GM10266 (cell line): ENCODE measurements at regions not wholly inside any gene's neighbourhood (a gene's known extent, or its start where the extent isn't known, plus 50 kb on each side); places are given as distances from the start of the nearest gene placed in this dataset.

Source experiments
- DNase-seq: peaks from one replicate; pipeline ENCODE4 v3.0.0; 2012; ENCODE audit errors: extremely low spot score
- TF ChIP-seq, protein P1 (sequence below): IDR thresholded peaks from 2 replicates; pipeline ENCODE4 v1.5.1; 2012; ENCODE audit warnings: mild to moderate bottlenecking, low read depth; ENCODE audit not compliant: control insufficient read depth, insufficient read depth; ENCODE audit errors: missing control alignments

DNA sequence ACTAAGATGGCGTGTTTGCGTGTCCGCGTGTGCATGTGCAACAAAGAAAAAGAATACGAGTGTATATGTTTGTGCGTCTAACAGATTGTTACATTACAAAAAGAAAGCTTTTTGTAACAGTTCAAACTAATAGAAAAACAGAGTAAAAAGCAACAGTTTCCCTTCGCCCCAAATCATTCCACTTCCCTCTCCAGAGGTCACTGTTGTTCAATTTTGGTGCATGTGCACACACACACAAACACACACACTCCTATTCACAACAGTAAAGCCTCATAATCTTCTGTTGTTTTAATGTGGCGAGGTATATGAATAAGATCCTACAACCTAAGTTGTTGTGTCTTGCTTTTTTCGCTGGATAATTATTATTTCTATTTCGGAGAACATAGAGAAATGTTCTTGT, 357.3 kb upstream of the SLC8A1 start:
- DNase-seq = no peak
- TF ChIP-seq, protein P1, sequence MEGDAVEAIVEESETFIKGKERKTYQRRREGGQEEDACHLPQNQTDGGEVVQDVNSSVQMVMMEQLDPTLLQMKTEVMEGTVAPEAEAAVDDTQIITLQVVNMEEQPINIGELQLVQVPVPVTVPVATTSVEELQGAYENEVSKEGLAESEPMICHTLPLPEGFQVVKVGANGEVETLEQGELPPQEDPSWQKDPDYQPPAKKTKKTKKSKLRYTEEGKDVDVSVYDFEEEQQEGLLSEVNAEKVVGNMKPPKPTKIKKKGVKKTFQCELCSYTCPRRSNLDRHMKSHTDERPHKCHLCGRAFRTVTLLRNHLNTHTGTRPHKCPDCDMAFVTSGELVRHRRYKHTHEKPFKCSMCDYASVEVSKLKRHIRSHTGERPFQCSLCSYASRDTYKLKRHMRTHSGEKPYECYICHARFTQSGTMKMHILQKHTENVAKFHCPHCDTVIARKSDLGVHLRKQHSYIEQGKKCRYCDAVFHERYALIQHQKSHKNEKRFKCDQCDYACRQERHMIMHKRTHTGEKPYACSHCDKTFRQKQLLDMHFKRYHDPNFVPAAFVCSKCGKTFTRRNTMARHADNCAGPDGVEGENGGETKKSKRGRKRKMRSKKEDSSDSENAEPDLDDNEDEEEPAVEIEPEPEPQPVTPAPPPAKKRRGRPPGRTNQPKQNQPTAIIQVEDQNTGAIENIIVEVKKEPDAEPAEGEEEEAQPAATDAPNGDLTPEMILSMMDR = no peak

DNA sequence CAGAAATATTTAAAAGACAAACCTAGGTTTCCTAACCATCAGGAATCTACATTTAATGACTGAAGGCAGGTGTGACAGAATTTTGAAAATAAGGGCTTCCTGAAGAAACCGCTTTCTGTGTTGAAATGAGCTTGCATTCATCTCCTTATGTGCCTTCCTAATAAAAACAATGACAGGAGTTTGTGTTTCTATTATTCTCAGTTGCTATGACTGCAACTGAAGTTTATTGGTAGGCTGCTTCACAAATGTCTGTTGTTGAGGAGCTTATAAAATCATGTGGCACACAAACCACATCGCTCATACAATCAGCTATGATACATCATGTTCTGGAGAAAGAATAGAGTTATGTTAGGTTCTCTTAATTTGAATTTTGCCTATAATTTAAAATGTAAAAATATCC, 362.7 kb upstream of the SLC8A1 start:
- TF ChIP-seq, protein P1 = no peak
- no peak for DNase-seq

DNA sequence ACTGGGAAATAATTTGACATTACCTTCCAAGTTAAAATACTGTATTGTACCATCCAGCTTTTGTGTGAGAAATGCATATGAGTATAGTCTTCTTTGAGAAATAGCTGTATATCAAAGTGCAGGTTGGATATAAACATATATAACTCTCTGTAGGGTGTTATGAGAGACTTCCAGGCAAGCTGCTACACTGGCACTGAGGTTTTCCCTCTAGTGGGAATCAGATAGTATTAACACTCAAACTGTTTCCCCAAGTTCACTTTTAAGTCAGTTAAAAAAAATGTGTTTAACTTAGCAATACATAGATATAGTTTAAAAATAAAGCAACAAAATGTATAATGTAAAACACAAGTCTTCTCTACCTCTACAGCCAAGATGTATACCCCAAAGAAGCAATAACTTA, 368.4 kb upstream of the SLC8A1 start:
- DNase-seq = no peak
- TF ChIP-seq, protein P1 = no peak

DNA sequence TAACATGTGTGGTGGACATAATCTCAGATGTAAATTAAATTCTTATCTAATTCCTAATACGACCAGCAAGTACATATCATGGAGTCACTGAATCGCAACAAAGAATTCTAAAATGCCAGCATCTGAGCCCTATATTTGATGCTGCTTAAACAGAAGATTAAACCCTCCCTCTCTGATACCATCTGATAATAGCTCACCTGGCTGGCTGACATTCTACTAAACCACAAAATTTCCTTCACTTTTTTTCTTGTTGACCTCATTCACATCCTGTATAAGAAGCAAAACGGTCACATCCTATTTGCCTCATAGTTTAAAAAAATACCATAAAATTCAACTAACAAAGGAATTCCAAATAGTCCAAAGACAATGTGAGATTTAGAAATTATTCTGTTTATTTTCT, 371.6 kb upstream of the SLC8A1 start:
- TF ChIP-seq, protein P1 = no peak
- no peak for DNase-seq

DNA sequence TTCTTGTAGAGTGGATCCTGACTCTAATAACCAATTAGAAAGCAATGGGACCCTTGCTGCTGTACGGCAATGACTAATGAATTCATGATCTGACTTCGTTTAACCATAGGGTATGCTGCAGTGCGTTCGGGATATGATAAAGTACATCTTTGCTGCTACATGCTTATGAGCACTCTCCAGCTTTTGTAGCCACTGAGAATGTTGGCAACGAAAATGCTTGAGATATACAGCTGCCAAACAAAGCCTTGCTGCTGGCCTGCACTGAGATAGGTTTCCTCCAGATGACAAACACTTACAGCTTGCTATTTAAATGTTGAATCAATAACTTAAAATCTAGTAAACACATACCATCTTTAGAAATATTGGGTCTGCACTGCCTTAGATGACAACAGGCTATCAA, 372.4 kb upstream of the SLC8A1 start:
- no peak for DNase-seq
- TF ChIP-seq, protein P1 = no peak

DNA sequence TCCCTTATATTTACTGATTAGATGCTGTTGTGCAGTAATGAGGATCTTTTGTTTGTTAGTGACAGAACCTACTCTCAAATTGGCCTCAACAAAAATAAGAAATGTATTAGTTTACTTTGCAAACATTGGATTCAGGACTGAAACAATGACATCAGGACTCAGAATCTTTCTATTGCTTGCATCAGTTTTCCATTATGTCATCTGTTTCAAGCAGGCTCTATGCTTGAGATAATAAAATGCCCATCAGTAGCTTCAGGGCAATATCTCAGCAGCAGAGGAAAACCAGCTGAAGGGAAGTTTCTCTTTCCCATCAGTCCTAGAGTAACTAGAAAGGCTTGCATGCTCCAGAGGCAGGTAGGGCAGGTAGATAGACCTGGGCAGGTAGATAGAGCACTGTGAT, 375.5 kb upstream of the SLC8A1 start:
- TF ChIP-seq, protein P1 = no peak
- no peak for DNase-seq

DNA sequence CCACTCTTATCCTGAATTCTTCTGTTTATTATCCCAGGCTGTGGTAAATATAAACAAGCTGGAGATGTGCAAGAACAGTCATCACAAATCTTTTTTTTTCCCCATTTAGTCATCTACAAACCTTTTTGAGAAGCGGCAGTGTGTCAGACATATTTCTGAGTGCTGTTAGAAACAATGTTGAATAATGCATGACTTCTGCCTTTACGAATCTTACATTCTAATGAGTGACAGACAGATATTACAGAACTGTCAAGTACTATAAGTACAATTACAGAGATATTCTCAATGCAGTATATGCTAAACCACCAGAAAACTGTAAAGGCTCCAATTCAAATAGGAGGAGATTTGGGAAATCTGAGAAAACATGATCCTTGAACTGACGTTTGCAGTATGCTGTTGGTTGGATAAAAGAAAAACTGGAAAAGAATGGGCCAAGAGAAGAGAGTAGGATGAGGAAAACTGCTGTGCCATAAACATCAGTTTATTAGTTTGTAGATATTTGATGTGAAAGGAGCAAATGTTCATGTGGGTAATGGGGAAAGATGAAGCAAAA, 379.5 kb upstream of the SLC8A1 start:
- DNase-seq = no peak
- TF ChIP-seq, protein P1 = no peak
